Neural progenitor cell (in vitro differentiated cells): ENCODE measurements at regions not wholly inside any gene's neighbourhood (a gene's known extent, or its start where the extent isn't known, plus 50 kb on each side); places are given as distances from the start of the nearest gene placed in this dataset.

Experiments used
- EZH2phosphoT487 ChIP-seq: fragments of 200-600 bp; sonication (generic); IDR thresholded peaks from 2 replicates; pipeline ENCODE4 v1.6.1; 2017; ENCODE audit warnings: antibody characterized with exemption
- TF ChIP-seq, protein P1 (sequence below): fragments of 200-600 bp; sonication (generic); IDR thresholded peaks from 2 replicates; pipeline ENCODE4 v1.5.1; 2017; ENCODE audit warnings: antibody characterized with exemption, mild to moderate bottlenecking

DNA sequence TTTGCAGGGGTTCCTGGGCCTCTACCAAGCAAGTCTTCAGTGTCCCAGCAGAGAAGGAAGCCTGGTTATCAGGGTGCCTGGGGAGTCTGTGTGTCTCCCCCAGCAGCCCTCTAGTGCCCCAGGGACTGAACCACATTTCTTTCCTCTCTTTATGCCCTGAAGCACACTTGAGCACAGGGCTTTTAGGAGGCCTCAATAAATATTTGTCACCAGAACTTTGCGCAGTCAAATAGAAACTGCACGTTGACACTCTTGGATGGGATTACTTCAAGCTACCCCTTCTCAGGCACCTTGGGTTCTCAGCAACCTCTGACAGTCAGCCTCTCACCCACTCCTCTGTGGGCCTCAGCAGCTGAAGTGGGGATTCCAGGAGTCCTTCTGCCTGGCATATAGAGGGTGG, 226.6 kb upstream of the HES1 start:
- TF ChIP-seq, protein P1, sequence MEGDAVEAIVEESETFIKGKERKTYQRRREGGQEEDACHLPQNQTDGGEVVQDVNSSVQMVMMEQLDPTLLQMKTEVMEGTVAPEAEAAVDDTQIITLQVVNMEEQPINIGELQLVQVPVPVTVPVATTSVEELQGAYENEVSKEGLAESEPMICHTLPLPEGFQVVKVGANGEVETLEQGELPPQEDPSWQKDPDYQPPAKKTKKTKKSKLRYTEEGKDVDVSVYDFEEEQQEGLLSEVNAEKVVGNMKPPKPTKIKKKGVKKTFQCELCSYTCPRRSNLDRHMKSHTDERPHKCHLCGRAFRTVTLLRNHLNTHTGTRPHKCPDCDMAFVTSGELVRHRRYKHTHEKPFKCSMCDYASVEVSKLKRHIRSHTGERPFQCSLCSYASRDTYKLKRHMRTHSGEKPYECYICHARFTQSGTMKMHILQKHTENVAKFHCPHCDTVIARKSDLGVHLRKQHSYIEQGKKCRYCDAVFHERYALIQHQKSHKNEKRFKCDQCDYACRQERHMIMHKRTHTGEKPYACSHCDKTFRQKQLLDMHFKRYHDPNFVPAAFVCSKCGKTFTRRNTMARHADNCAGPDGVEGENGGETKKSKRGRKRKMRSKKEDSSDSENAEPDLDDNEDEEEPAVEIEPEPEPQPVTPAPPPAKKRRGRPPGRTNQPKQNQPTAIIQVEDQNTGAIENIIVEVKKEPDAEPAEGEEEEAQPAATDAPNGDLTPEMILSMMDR, result no peak
- TF ChIP-seq EZH2phosphoT487, result no peak
